ENCODE measurements at regions not wholly inside any gene's neighbourhood (a gene's known extent, or its start where the extent isn't known, plus 50 kb on each side); places are given as distances from the start of the nearest gene placed in this dataset.

DNA sequence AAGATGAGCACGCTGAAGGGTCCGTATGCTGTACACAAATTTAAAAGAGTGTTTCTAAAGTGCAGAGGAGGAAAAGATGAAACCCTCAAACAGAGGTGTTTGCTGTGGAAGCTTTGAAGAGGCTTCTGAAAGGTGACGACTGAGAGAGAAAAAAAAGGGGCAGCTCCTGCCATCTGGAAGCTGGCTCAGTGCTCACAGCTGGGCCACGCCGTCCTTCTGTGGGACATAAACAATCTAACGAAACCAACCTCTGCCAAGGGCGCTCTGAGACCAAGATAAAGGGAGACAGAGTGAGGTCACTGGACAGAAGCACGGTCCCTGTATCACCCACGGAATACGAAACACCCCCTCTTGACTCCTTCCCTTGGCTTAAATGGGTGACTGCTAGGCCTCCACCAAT lies 96.3 kb upstream of the SLC6A6 start:
- Histone ChIP-seq H4K20me1 (replicated peaks in 1 of 2; ENCODE audit: control insufficient read depth in 1 of 2, insufficient read depth in 2 of 2, low read length in 2 of 2) (no peaks in the 10 kb centered on the region), H3K27me3 (replicated peaks in 1 of 4; ENCODE audit: control insufficient read depth in 3 of 4, extremely low read depth in 1 of 4, insufficient read depth in 3 of 4, low read length in 3 of 4) (peaks cover 0 to 2% (median 0%) of the 10 kb centered on the region in 4 experiments; a peak in 1 of 7 replicates), H3K4ac (replicated peaks; ENCODE audit: insufficient read length, low read depth, low read length) (no peak overlapping the region), H2BK20ac (ENCODE audit: low read length) (no peak overlapping the region), H3K18ac (ENCODE audit: extremely low read depth, low read length) (no peak overlapping the region), H2AK5ac (ENCODE audit: low read depth, low read length) (no peak overlapping the region), H4K5ac (ENCODE audit: insufficient read length, low read depth, low read length) (no peak overlapping the region), H3K4me1 (replicated peaks in 1 of 4; ENCODE audit: control insufficient read depth in 3 of 4, insufficient read depth in 4 of 4, low read length in 3 of 4) (peaks cover 0 to 3% (median 0%) of the 10 kb centered on the region in 4 experiments; a peak in 1 of 7 replicates), H3K9me3 (ENCODE audit: insufficient read depth in 2 of 2, low read depth in 1 of 2, low read length in 1 of 2) (no peaks in the 10 kb centered on the region), H3K23me2 (ENCODE audit: low read depth, low read length) (no peaks in the 10 kb centered on the region; the same call in 1 of the 2 replicates), H3K36me3 (ENCODE audit: control insufficient read depth in 2 of 4, insufficient read depth in 4 of 4, low read length in 3 of 4) (no peaks in the 10 kb centered on the region), H2AFZ (ENCODE audit: low read length) (no peak overlapping the region), H3K27ac (ENCODE audit: low read depth, low read length) (no peak overlapping the region), H3K79me2 (ENCODE audit: control insufficient read depth in 1 of 2, insufficient read depth in 2 of 2, low read length in 2 of 2) (no peaks in the 10 kb centered on the region), H3K14ac (ENCODE audit: insufficient read length) (no peak overlapping the region), H2BK15ac (ENCODE audit: low read length) (no peak overlapping the region), H3K23ac (ENCODE audit: insufficient read length) (no peak overlapping the region), H3K56ac (replicated peaks; ENCODE audit: insufficient read length, low read depth, low read length) (no peak overlapping the region), H4K91ac (replicated peaks; ENCODE audit: insufficient read length, low read length) (no peak overlapping the region), H2BK12ac (ENCODE audit: low read depth, low read length) (no peak overlapping the region), H3K79me1 (ENCODE audit: low read depth, low read length) (no peaks in the 10 kb centered on the region), H2BK120ac (replicated peaks; ENCODE audit: low read depth, low read length) (no peak overlapping the region), H3K4me3 (ENCODE audit: extremely low read depth in 1 of 4, insufficient read depth in 2 of 4, low read depth in 3 of 4, low read length in 4 of 4) (no peak overlapping the region), H4K8ac (ENCODE audit: extremely low read depth, insufficient read depth, low read length) (no peak overlapping the region; the same call in 1 of the 2 replicates), H3K4me2 (ENCODE audit: insufficient read depth in 1 of 2, low read depth in 2 of 2, low read length in 2 of 2) (no peak overlapping the region), H3K9ac (replicated peaks in 1 of 4; ENCODE audit: extremely low read depth in 1 of 4, low read depth in 3 of 4, low read length in 3 of 4) (no peak overlapping the region), H2BK5ac (ENCODE audit: low read depth, low read length) (no peak overlapping the region)
- FAIRE-seq (no peak), DNase-seq (ENCODE audit: low read depth in 1 of 2, low spot score in 2 of 2) (no peak)
- POLR2A ChIA-PET (ENCODE audit: partially characterized antibody): interaction anchor here (1.5 kb wide), 1 partner anchor 181 kb away, joined by 3 read pairs; the partner anchor contains the start of genes CHCHD4 and TMEM43
- WGBS, 2 experiments (ENCODE audit: extremely low coverage in 1 of 2, insufficient coverage in 1 of 2, insufficient read length in 1 of 2, insufficient replicate concordance in 2 of 2, low coverage in 1 of 2, low lambda C conversion rate in 2 of 2, missing lambda C conversion rate in 1 of 2): 95% methylated on average over 10 of the region's 10 CpGs; no CpG with 5 or more reads in 1 of the 2 experiments
- CTCF ChIA-PET (ENCODE audit: partially characterized antibody): interaction anchor here (0.5 to 1.6 kb wide), 4 partner anchors 17 to 161 kb away, joined by 3 read pairs; no protein-coding TSS in a partner anchor
- TF ChIP-seq, protein P1, sequence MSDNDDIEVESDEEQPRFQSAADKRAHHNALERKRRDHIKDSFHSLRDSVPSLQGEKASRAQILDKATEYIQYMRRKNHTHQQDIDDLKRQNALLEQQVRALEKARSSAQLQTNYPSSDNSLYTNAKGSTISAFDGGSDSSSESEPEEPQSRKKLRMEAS (IDR thresholded peaks at IDR 0.05): no peak
- TF ChIP-seq EP300 (IDR thresholded peaks at IDR 0.05; ENCODE audit: borderline replicate concordance in 1 of 2, low read depth in 2 of 2, low read length in 2 of 2) (no peak), RBBP5 (IDR thresholded peaks at IDR 0.05; ENCODE audit: borderline replicate concordance, low read depth, low read length) (no peak), HDAC6 (IDR thresholded peaks at IDR 0.05; ENCODE audit: low read depth, low read length) (no peak), TAF1 (IDR thresholded peaks at IDR 0.05; ENCODE audit: low read depth, low read length) (no peak), SRF (IDR thresholded peaks at IDR 0.05; ENCODE audit: low read depth, low read length) (no peak), SIRT6 (IDR thresholded peaks at IDR 0.05; ENCODE audit: low read length) (no peak), CBX5 (IDR thresholded peaks at IDR 0.05; ENCODE audit: low read depth, low read length) (no peak), SP4 (IDR thresholded peaks at IDR 0.05; ENCODE audit: low read length) (no peak), JUND (IDR thresholded peaks at IDR 0.05; ENCODE audit: low read length) (no peak), CHD1 (IDR thresholded peaks at IDR 0.05; ENCODE audit: low read depth, low read length) (no peak), POLR2AphosphoS5 (IDR thresholded peaks at IDR 0.05; ENCODE audit: low read depth, low read length) (no peak), SP1 (IDR thresholded peaks at IDR 0.05; ENCODE audit: low read depth, low read length) (no peak), SAP30 (IDR thresholded peaks at IDR 0.05; ENCODE audit: insufficient read depth, insufficient replicate concordance, low read length) (no peak), YY1 (IDR thresholded peaks at IDR 0.05; ENCODE audit: low read depth, low read length) (no peak), RFX5 (IDR thresholded peaks at IDR 0.05; ENCODE audit: borderline replicate concordance, low read depth, low read length) (no peak)

All from H1 (cell line).